Left ventricle myocardium inferior (tissue), 1 donor: ENCODE measurements at regions not wholly inside any gene's neighbourhood (a gene's known extent, or its start where the extent isn't known, plus 50 kb on each side); places are given as distances from the start of the nearest gene placed in this dataset.
"Not testable (repeated sequence)": the region's sequence is repeated elsewhere in the genome, so short reads cannot be mapped to it uniquely, and the experiment has no call there.

Experiments
- DNase-seq: peaks from one replicate; pipeline ENCODE4 v3.0.0-alpha.2; 2020
- H3K27ac ChIP-seq: fragments of 200-600 bp; replicated peaks from 2 replicates; pipeline ENCODE4 v1.8.0; 2021
- H3K27me3 ChIP-seq: fragments of 200-600 bp; 2 replicates; pipeline ENCODE4 v1.8.0; 2021; ENCODE audit warnings: low read depth
- H3K36me3 ChIP-seq: fragments of 200-600 bp; 2 replicates; pipeline ENCODE4 v1.8.0; 2021
- H3K4me1 ChIP-seq: fragments of 200-600 bp; 2 replicates; pipeline ENCODE4 v1.8.0; 2021
- H3K4me3 ChIP-seq: fragments of 200-600 bp; 2 replicates; pipeline ENCODE4 v1.8.0; 2021; ENCODE audit warnings: mild to moderate bottlenecking, moderate library complexity
- H3K9me3 ChIP-seq: fragments of 200-600 bp; replicated peaks from 2 replicates; pipeline ENCODE4 v1.8.0; 2021
- intact Hi-C: fragments of 100-400 bp; cut with micrococcal nuclease; formaldehyde crosslinking; loops from one replicate; pipeline ENCODE4 v1.11.0; 2022
- TF ChIP-seq, protein P1 (sequence below): fragments of 200-600 bp; IDR thresholded peaks from 2 replicates; pipeline ENCODE4 v1.8.0; 2021; ENCODE audit warnings: antibody characterized with exemption, mild to moderate bottlenecking, borderline replicate concordance
- donor health status: DM: no; HTN: yes; CAD: no; lungs with severe emphysema.

DNA sequence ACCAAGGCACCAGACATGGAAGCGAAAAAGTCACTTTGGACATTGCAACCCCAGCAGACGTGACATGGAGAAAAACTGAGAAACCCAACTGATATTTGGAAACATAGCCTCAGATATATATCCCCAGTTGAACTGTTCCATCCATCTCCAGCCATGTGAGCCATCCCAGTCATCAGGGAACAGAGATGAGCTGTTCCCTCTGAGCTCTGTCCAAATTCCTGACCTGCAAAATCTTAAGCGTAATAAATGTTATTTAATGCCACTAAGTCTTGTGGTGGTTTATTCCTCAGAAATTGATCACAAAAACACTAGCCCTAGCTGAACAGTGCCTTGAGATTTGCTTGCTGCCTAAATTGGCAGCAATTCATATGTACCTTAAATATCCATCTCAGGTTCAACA is 182.8 kb downstream of the NRP2 start:
- no peak overlapping the region for H3K27ac ChIP-seq

DNA sequence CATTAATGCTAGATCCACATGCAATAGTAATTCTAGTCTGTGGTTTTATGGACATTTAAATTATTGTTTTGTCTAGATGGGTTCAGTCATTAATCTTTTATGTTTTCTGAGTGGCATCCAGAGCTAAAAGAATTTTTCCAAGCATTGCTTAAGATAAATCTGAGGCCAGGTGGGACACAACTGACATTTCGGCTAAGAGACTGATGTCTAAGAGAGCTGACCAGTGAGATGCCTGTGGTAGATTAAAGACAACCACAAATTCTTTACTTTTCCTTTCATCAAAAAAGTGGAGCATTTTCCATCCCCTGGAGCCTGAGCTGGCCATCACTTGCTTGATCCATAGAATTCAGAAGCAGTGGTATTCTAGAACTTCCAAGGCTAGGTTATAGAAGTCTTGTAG is 182.2 kb downstream of the NRP2 start:
- H3K27me3 ChIP-seq: no peaks in the 10 kb centered on the region
- no peaks in the 10 kb centered on the region for H3K9me3 ChIP-seq
- TF ChIP-seq, protein P1, sequence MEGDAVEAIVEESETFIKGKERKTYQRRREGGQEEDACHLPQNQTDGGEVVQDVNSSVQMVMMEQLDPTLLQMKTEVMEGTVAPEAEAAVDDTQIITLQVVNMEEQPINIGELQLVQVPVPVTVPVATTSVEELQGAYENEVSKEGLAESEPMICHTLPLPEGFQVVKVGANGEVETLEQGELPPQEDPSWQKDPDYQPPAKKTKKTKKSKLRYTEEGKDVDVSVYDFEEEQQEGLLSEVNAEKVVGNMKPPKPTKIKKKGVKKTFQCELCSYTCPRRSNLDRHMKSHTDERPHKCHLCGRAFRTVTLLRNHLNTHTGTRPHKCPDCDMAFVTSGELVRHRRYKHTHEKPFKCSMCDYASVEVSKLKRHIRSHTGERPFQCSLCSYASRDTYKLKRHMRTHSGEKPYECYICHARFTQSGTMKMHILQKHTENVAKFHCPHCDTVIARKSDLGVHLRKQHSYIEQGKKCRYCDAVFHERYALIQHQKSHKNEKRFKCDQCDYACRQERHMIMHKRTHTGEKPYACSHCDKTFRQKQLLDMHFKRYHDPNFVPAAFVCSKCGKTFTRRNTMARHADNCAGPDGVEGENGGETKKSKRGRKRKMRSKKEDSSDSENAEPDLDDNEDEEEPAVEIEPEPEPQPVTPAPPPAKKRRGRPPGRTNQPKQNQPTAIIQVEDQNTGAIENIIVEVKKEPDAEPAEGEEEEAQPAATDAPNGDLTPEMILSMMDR: no peak
- DNase-seq: no peak
- H3K27ac ChIP-seq: no peak overlapping the region
- no peak overlapping the region for H3K4me3 ChIP-seq
- peaks cover 4% of the 10 kb centered on the region for H3K4me1 ChIP-seq
- intact Hi-C loops: no loop called here
- H3K36me3 ChIP-seq: no peaks in the 10 kb centered on the region

More for the DNA sequence above, 182.8 kb downstream of the NRP2 start:
- H3K4me1 ChIP-seq: peaks cover 4% of the 10 kb centered on the region
- H3K27me3 ChIP-seq: no peaks in the 10 kb centered on the region
- DNase-seq: no peak
- TF ChIP-seq, protein P1: no peak
- no peaks in the 10 kb centered on the region for H3K36me3 ChIP-seq
- no peaks in the 10 kb centered on the region for H3K9me3 ChIP-seq
- intact Hi-C loops: no loop called here
- no peak overlapping the region for H3K4me3 ChIP-seq

DNA sequence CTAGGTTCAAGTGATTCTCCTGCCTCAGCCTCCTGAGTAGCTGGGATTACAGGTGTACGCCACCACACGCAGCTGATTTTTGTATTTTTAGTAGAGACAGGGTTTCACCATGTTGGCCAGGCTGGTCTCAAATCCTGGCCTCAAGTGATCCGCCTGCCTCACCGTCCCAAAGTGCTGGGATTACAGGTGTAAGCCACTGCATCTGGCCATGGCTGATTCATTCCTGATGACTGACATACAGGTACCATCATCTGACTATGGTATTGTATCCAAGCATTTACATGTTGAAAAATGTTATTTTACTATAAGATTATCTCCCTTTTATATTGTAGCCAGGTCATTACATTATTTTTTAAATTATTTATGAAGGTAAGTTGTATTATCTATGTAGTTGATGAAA is 180.5 kb downstream of the NRP2 start:
- intact Hi-C loops, H3K36me3 ChIP-seq, H3K4me1 ChIP-seq, H3K27me3 ChIP-seq, H3K4me3 ChIP-seq, H3K9me3 ChIP-seq, DNase-seq, H3K27ac ChIP-seq: not testable (repeated sequence)

DNA sequence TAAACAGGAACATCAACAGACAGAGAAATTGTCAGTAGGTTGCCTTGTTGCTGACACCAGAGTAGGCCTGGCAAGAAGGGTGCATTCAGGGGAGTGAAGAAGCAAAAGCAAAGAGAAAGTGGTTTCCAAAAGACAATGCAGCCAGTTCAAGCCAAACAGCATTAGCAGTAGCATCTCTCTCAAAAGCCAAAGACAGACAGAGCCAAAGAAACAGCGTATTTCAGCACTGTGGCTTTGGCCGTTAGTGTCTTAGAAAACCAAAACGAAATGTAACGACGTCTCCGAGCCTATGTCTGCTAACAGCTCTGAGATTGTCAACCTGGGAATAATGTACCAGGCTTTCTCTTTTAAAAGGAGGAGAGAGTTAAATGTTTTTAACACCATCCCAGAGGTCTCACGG is 178.6 kb downstream of the NRP2 start:
- intact Hi-C loops: no loop called here
- H3K4me1 ChIP-seq: peaks cover under 1% of the 10 kb centered on the region
- H3K27me3 ChIP-seq: no peaks in the 10 kb centered on the region
- H3K9me3 ChIP-seq: no peaks in the 10 kb centered on the region
- TF ChIP-seq, protein P1: no peak
- no peaks in the 10 kb centered on the region for H3K36me3 ChIP-seq
- no peak overlapping the region for H3K4me3 ChIP-seq
- no peak overlapping the region for H3K27ac ChIP-seq
- DNase-seq: no peak

DNA sequence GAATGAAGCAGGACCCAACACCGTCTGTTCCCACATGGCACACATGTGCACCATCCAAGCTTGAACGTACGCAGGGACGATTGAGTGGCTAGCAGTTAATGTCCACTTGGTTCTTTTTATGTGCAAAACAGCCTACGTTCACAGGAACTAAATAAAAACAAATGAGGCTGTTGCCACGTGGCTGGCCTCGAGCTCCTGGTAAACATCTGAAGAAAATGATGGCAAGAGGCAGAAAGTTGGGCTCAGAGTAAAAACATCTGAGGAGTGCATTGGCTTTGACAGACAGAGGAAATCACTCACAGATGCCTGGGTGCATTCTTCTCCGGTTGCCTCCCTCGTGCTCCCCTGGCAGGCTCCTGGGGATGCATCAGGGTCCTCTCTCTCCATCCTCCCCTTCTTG is 177.9 kb downstream of the NRP2 start:
- H3K4me3 ChIP-seq: no peak overlapping the region
- TF ChIP-seq, protein P1: no peak
- H3K9me3 ChIP-seq: no peaks in the 10 kb centered on the region
- intact Hi-C loops: no loop called here
- no peaks in the 10 kb centered on the region for H3K27me3 ChIP-seq
- no peak overlapping the region for H3K27ac ChIP-seq
- no peak for DNase-seq
- H3K4me1 ChIP-seq: no peaks in the 10 kb centered on the region
- H3K36me3 ChIP-seq: no peaks in the 10 kb centered on the region

DNA sequence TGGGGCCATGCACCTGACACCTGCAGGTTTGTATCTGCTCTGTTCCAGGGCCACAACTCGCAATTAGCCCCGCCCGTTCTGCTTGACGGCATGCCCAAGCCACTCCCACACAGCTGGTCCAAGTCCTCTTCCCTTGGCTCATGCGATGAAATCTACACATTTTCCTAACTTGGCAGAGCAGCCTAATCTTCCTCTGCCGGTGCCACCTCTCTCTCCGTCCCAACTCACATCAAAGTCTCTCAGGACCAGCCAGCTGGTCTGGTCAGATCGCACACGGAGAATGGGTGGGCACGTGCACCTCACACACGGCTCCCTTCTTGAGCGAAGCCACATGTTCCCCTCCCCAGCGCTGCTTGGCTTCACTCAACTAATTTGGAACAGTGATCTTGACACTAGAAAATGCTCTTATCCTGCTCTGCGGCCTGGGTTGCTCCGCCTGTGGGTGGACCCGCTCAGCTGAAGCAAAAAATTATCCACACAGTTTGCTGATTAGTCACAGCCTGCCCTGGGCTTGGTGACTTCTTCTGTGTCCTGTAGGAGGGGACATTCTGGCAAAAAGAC is 176.7 kb downstream of the NRP2 start:
- Histone ChIP-seq H3K27ac (no peak overlapping the region), H3K4me1 (no peaks in the 10 kb centered on the region), H3K9me3 (peaks cover 4% of the 10 kb centered on the region), H3K27me3 (no peaks in the 10 kb centered on the region), H3K4me3 (no peak overlapping the region), H3K36me3 (no peaks in the 10 kb centered on the region)
- intact Hi-C loops: no loop called here
- TF ChIP-seq, protein P1: no peak
- DNase-seq: peak; percentile 35
